HG02970 (cell line): ENCODE measurements at regions not wholly inside any gene's neighbourhood (a gene's known extent, or its start where the extent isn't known, plus 50 kb on each side); places are given as distances from the start of the nearest gene placed in this dataset.

ENCODE experiments used
- ATAC-seq: cut with Tn5 transposase; IDR thresholded peaks from one replicate; pipeline ENCODE4 v1.9.1; 2021; ENCODE audit warnings: mild to moderate bottlenecking, moderate library complexity, moderate number of reproducible peaks; ENCODE audit not compliant: unreplicated experiment, low FRiP score

GRCh38 chr6:166017032-166017635 lies 150.5 kb downstream of the TBXT start:
- no peak for ATAC-seq

- no peak for ATAC-seq
These were observed 152.7 kb downstream of the TBXT start for GRCh38 chr6:166014966-166015365.

GRCh38 chr6:166010136-166010960 lies 157.3 kb downstream of the TBXT start:
- ATAC-seq = no peak

- ATAC-seq = no peak
These were observed 158.1 kb downstream of the TBXT start for GRCh38 chr6:166009385-166010031.

GRCh38 chr6:166008441-166009369 lies 158.9 kb downstream of the TBXT start:
- no peak for ATAC-seq

- ATAC-seq = no peak
These were observed 160.0 kb downstream of the TBXT start for GRCh38 chr6:166007349-166008263.

- no peak for ATAC-seq
These were observed 160.8 kb downstream of the TBXT start for GRCh38 chr6:166006900-166007301.

- ATAC-seq = no peak
These were observed 161.4 kb downstream of the TBXT start for GRCh38 chr6:166005944-166006899.

GRCh38 chr6:166005401-166005943 lies 162.2 kb downstream of the TBXT start:
- no peak for ATAC-seq

- no peak for ATAC-seq
These were observed 162.8 kb downstream of the TBXT start for GRCh38 chr6:166004876-166005275.

GRCh38 chr6:166004471-166004870 lies 163.2 kb downstream of the TBXT start:
- ATAC-seq = no peak

- ATAC-seq = no peak
These were observed 164.1 kb downstream of the TBXT start for GRCh38 chr6:166003569-166003968.

- ATAC-seq = no peak
These were observed 166.3 kb downstream of the TBXT start for GRCh38 chr6:166001359-166001758.

- no peak for ATAC-seq
These were observed 168.4 kb downstream of the TBXT start for GRCh38 chr6:165999279-165999678.

- no peak for ATAC-seq
These were observed 169.6 kb downstream of the TBXT start for GRCh38 chr6:165998072-165998471.

GRCh38 chr6:165991341-165991740 lies 176.3 kb downstream of the TBXT start:
- no peak for ATAC-seq

- no peak for ATAC-seq
These were observed 177.4 kb downstream of the TBXT start for GRCh38 chr6:165990216-165990615.
